ENCODE measurements at regions not wholly inside any gene's neighbourhood (a gene's known extent, or its start where the extent isn't known, plus 50 kb on each side); places are given as distances from the start of the nearest gene placed in this dataset.

GRCh38 chr3:168583977-168584376 lies 488.3 kb upstream of the GOLIM4 start:
- DNase-seq (ENCODE audit: low read depth) (peak; percentile 4), FAIRE-seq (no peak)
- Histone ChIP-seq H4K20me1 (ENCODE audit: insufficient read depth, low read length) (no peaks in the 10 kb centered on the region), H3K4me2 (ENCODE audit: low read length) (no peak overlapping the region), H3K27me3 (ENCODE audit: insufficient read depth, low read length) (no peaks in the 10 kb centered on the region), H3K4me3 (ENCODE audit: insufficient read depth, low read depth, low read length) (no peak overlapping the region), H3K9ac (ENCODE audit: low read length) (no peak overlapping the region), H2AFZ (ENCODE audit: low read depth, low read length) (no peak overlapping the region), H3K36me3 (ENCODE audit: insufficient read depth, low read length) (no peaks in the 10 kb centered on the region), H3K79me2 (ENCODE audit: insufficient read depth, low read length) (no peaks in the 10 kb centered on the region), H3K4me1 (ENCODE audit: insufficient read depth, low read length) (no peaks in the 10 kb centered on the region), H3K9me3 (ENCODE audit: insufficient read depth, low read depth, low read length) (no peaks in the 10 kb centered on the region), H3K27ac (ENCODE audit: low read depth, low read length) (no peak overlapping the region)
- no peak for TF ChIP-seq CTCF (IDR thresholded peaks at IDR 0.05; ENCODE audit: insufficient read depth, low read depth, low read length)
- TF ChIP-seq EZH2 (IDR thresholded peaks at IDR 0.05; ENCODE audit: insufficient read depth, low read length), result no peak
- Mint-ChIP-seq H3K27ac (ENCODE audit: unreplicated experiment) (no peak overlapping the region), H3K27me3 (ENCODE audit: low read depth, unreplicated experiment) (no peaks in the 10 kb centered on the region), H3K36me3 (ENCODE audit: low read depth, unreplicated experiment) (no peaks in the 10 kb centered on the region), H3K9me3 (ENCODE audit: unreplicated experiment) (no peaks in the 10 kb centered on the region), H3K4me3 (ENCODE audit: unreplicated experiment) (no peak overlapping the region), H3K4me1 (ENCODE audit: low read depth, unreplicated experiment) (peaks cover 3% of the 10 kb centered on the region)

- Histone ChIP-seq H3K4me2 (ENCODE audit: low read length) (no peak overlapping the region), H3K27ac (ENCODE audit: low read depth, low read length) (no peak overlapping the region), H2AFZ (ENCODE audit: low read depth, low read length) (no peak overlapping the region), H4K20me1 (ENCODE audit: insufficient read depth, low read length) (no peaks in the 10 kb centered on the region), H3K9me3 (ENCODE audit: insufficient read depth, low read depth, low read length) (no peaks in the 10 kb centered on the region), H3K4me1 (ENCODE audit: insufficient read depth, low read length) (no peaks in the 10 kb centered on the region), H3K36me3 (ENCODE audit: insufficient read depth, low read length) (no peaks in the 10 kb centered on the region), H3K4me3 (ENCODE audit: insufficient read depth, low read depth, low read length) (no peak overlapping the region), H3K9ac (ENCODE audit: low read length) (no peak overlapping the region), H3K27me3 (ENCODE audit: insufficient read depth, low read length) (no peaks in the 10 kb centered on the region), H3K79me2 (ENCODE audit: insufficient read depth, low read length) (no peaks in the 10 kb centered on the region)
- no peaks in the 10 kb centered on the region for H3K9me3 Mint-ChIP-seq (ENCODE audit: unreplicated experiment)
- no peaks in the 10 kb centered on the region for H3K27me3 Mint-ChIP-seq (ENCODE audit: low read depth, unreplicated experiment)
- no peak overlapping the region for H3K27ac Mint-ChIP-seq (ENCODE audit: unreplicated experiment)
- DNase-seq (ENCODE audit: low read depth) (no peak), FAIRE-seq (no peak)
- H3K36me3 Mint-ChIP-seq (ENCODE audit: low read depth, unreplicated experiment), result no peaks in the 10 kb centered on the region
- no peak overlapping the region for H3K4me3 Mint-ChIP-seq (ENCODE audit: unreplicated experiment)
- peaks cover 3% of the 10 kb centered on the region for H3K4me1 Mint-ChIP-seq (ENCODE audit: low read depth, unreplicated experiment)
- TF ChIP-seq CTCF (IDR thresholded peaks at IDR 0.05; ENCODE audit: insufficient read depth, low read depth, low read length) (no peak), EZH2 (IDR thresholded peaks at IDR 0.05; ENCODE audit: insufficient read depth, low read length) (no peak)
Measured at GRCh38 chr3:168582503-168582902, 486.8 kb upstream of the GOLIM4 start.

- no peak overlapping the region for H3K27ac ChIP-seq (ENCODE audit: low read depth, low read length)
- no peak overlapping the region for H3K4me2 ChIP-seq (ENCODE audit: low read length)
- no peak for DNase-seq (ENCODE audit: low read depth)
Measured at GRCh38 chr3:168581771-168582225, 486.1 kb upstream of the GOLIM4 start.

More at GRCh38 chr3:168581771-168582225, 486.1 kb upstream of the GOLIM4 start:
- TF ChIP-seq CTCF (IDR thresholded peaks at IDR 0.05; ENCODE audit: insufficient read depth, low read depth, low read length) (no peak), EZH2 (IDR thresholded peaks at IDR 0.05; ENCODE audit: insufficient read depth, low read length) (no peak)
- peaks cover 3% of the 10 kb centered on the region for H3K4me1 Mint-ChIP-seq (ENCODE audit: low read depth, unreplicated experiment)
- no peaks in the 10 kb centered on the region for H3K4me1 ChIP-seq (ENCODE audit: insufficient read depth, low read length)
- no peak overlapping the region for H3K27ac Mint-ChIP-seq (ENCODE audit: unreplicated experiment)
- no peaks in the 10 kb centered on the region for H3K36me3 Mint-ChIP-seq (ENCODE audit: low read depth, unreplicated experiment)
- H4K20me1 ChIP-seq (ENCODE audit: insufficient read depth, low read length), result no peaks in the 10 kb centered on the region
- no peaks in the 10 kb centered on the region for H3K36me3 ChIP-seq (ENCODE audit: insufficient read depth, low read length)
- H3K9me3 ChIP-seq (ENCODE audit: insufficient read depth, low read depth, low read length), result no peaks in the 10 kb centered on the region
- H3K27me3 ChIP-seq (ENCODE audit: insufficient read depth, low read length), result no peaks in the 10 kb centered on the region
- no peak overlapping the region for H3K4me3 ChIP-seq (ENCODE audit: insufficient read depth, low read depth, low read length)
- no peak overlapping the region for H2AFZ ChIP-seq (ENCODE audit: low read depth, low read length)
- no peak for FAIRE-seq
- H3K79me2 ChIP-seq (ENCODE audit: insufficient read depth, low read length), result no peaks in the 10 kb centered on the region
- H3K9ac ChIP-seq (ENCODE audit: low read length), result no peak overlapping the region
- no peaks in the 10 kb centered on the region for H3K27me3 Mint-ChIP-seq (ENCODE audit: low read depth, unreplicated experiment)
- H3K4me3 Mint-ChIP-seq (ENCODE audit: unreplicated experiment), result no peak overlapping the region
- no peaks in the 10 kb centered on the region for H3K9me3 Mint-ChIP-seq (ENCODE audit: unreplicated experiment)
